GM12891 (cell line): ENCODE measurements at regions not wholly inside any gene's neighbourhood (a gene's known extent, or its start where the extent isn't known, plus 50 kb on each side); places are given as distances from the start of the nearest gene placed in this dataset.

Experiments
- POLR2A ChIP-seq: IDR thresholded peaks from 2 replicates; pipeline ENCODE4 v1.6.1; 2011; ENCODE audit warnings: low read depth, low read length, control low read depth
- POLR2AphosphoS5 ChIP-seq: IDR thresholded peaks from 2 replicates; pipeline ENCODE4 v1.6.1; 2011; ENCODE audit warnings: low read depth, low read length, control low read depth
- POU2F2 ChIP-seq: IDR thresholded peaks from 2 replicates; pipeline ENCODE4 v1.6.1; 2011; ENCODE audit warnings: low read depth, mild to moderate bottlenecking, control low read depth, low read length, moderate library complexity
- SPI1 ChIP-seq: IDR thresholded peaks from 2 replicates; pipeline ENCODE4 v1.6.1; 2011; ENCODE audit warnings: low read depth, low read length, control low read depth
- TAF1 ChIP-seq: IDR thresholded peaks from 2 replicates; pipeline ENCODE4 v1.6.1; 2011; ENCODE audit warnings: low read depth, low read length, control low read depth

- no peak for TF ChIP-seq POLR2AphosphoS5
- no peak for TF ChIP-seq POLR2A
- no peak for TF ChIP-seq TAF1
- no peak for TF ChIP-seq POU2F2
- TF ChIP-seq SPI1, result no peak
Measured at GRCh38 chr14:37709419-37710195, 114.2 kb downstream of the TTC6 start.
